ENCODE measurements at regions not wholly inside any gene's neighbourhood (a gene's known extent, or its start where the extent isn't known, plus 50 kb on each side); places are given as distances from the start of the nearest gene placed in this dataset.
"Not testable (repeated sequence)": the region's sequence is repeated elsewhere in the genome, so short reads cannot be mapped to it uniquely, and the experiment has no call there.

DNA sequence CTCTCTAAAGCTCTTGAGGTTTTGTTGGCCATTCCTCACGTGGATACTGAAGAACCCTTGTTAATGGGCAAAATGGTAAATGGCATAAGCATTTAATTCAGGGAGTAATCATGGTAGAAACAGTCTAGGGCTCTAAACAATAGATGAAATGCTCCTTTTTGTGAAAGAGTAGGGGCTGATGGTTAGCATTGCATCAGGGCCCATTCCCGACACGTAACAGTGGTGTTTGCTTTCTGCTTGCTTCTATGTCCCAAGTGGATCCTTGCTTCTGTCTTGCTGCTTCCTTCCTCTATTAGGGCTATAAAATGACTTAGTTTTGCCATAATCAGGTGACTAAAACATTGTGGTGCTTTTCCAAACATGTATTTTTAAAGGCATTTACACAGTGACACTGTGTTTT lies 230.9 kb upstream of the AFF2 start:
- DNase-seq = no peak

DNA sequence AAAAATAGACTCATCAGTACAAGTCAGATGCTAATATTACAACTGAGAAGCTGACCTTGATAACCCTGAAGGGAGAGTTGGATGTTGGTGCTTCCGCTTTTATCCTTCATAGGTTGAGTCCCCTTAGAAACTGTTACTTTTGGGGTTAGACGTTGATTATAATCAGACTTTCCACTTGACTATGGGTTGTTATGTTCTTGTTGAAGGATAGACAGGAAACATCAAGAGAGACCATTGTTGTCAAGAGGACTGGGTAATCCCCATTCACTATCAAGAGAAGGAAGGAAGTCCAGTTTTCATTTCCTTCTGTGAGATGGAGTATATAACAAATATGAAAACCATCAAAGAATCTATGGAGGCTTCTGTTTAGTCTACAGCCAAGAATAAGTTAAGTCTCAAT lies 229.9 kb upstream of the AFF2 start:
- no peak for DNase-seq

DNA sequence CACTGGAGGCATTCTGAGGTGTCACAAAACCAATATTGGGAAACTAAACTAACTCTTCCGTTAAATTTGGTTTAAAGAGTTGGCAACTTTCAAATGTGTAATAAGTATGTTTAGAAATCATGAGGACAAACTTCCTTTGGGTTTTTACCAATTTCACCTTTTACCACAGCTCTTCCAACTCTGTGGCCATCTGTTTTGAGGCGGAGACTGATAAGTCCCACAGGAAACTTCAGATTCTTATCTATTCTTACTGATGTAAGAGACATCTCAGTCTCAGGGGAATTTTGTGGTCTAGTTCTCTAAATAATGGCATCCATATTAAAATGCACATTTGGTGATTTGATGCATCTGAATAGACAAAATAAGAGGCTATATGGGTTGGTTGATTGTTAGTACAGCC lies 229.2 kb upstream of the AFF2 start:
- no peak for DNase-seq

GRCh38 chrX:148281920-148282319 lies 218.5 kb upstream of the AFF2 start:
- no peak for DNase-seq

GRCh38 chrX:148282504-148282903 lies 217.9 kb upstream of the AFF2 start:
- DNase-seq = no peak

GRCh38 chrX:148284056-148284455 lies 216.4 kb upstream of the AFF2 start:
- no peak for DNase-seq

- DNase-seq = no peak
These were observed 215.6 kb upstream of the AFF2 start for GRCh38 chrX:148284821-148285220.

DNA sequence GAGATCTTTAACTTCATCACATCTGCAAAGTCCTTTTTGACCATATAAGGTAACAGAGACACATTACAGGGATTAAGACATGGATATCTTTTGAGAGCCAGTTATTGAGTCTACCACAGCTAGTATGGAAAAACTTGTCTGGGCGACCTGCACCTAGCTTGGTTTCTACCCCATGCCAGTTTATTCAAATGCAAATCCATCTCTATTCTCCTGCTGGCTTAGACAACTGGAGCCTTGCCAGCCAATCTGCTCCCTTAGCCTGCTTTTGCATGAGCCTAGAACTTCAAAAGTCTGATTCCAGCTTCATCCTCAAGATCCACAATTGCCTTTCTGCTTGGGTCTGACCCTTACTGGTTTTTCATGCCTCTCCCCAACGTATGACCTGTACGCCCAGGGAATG lies 212.0 kb upstream of the AFF2 start:
- DNase-seq = no peak

DNA sequence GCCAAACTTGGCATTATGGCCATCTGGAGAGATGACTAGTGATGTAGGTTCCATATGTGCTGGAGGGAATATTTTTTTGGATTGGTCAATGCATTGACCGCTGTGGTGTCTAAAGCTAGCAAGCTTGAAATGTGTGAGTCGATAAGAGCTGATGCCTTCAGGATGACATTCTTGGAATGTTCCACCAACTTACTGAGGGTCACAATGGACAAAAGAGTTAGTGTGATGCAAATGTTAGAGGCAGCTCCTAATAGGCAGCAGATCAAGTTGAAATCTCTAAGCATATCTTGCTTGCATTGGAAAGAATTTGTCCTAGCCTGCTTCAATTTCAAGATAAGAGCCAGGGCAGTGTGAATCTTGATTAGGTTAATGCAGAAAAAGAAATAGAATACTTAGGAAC lies 210.4 kb upstream of the AFF2 start:
- DNase-seq = no peak

DNA sequence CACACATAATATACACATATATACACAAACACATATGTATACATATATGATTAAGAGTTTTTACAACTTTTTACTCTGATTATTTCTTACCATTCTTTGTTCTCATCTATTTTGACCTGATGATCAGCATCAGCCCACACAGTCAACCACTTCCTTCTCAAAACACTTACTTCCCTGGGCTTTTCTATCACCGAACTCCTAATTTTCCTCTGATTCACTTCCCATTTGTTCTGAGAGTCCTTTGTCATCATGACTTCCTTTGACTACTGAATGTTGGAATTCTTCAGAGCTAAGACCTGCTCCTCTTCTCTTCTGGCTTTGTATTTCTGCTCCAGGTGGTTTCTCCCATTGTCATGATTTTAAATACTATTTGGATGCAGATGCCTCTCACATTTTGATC lies 209.5 kb upstream of the AFF2 start:
- DNase-seq = no peak

GRCh38 chrX:148298737-148299136 lies 201.7 kb upstream of the AFF2 start:
- no peak for DNase-seq

- not testable (repeated sequence) for DNase-seq
These were observed 195.2 kb upstream of the AFF2 start for GRCh38 chrX:148305214-148305613.

- DNase-seq = no peak
These were observed 191.0 kb upstream of the AFF2 start for GRCh38 chrX:148309413-148309812.

DNA sequence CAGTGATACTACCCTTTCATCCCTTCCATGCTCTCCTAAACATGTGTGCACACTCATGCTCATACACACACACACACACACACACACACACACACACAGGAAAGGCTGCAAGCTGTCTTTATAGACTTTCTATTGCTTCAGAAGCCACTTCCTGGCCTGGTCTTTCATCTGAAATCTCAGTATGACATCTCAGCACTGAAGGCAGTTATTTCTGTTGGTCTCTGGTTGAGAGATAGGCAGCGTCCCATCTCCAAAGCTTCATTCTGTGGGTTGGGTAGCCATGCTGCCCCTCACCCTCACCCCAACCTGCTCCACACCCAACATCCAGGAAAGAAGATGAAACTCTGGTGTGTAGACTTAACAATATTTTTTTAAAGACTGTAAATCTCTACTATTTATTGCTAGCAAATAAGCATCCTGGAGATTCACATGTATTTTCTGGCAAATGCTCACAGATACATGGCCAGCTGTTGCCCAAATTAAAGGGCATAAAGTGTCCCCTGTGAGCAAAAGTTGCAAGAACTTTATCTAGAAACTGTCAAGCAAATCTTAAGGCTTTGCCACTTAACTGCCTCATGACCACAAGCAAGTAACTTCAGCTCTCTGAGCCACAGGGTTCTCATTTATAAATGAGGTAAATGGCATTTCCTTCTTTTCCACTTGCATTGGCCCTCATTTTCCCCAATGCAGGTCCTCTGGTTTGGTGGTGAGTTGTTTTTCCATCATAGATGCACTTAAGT lies 189.8 kb upstream of the AFF2 start:
- peak; percentile 69 for DNase-seq

DNA sequence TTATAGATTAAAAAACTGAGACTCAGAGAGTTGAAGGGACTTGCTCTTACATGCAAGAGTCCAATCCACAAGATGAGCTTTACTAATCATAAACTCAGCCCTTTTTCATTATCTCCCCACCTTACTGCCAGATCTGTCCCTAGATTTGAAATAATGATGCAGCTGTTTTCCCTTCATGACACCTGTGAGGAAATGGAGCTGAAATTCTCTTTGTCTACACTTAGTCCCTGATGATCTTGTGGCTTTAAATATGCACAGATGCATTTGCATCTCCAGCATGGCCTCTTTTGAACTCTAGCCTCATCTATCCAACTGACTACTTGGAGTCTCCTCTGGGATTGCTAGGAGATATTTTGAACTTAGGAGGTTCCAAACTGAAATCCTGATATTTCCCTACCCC lies 188.9 kb upstream of the AFF2 start:
- no peak for DNase-seq

DNA sequence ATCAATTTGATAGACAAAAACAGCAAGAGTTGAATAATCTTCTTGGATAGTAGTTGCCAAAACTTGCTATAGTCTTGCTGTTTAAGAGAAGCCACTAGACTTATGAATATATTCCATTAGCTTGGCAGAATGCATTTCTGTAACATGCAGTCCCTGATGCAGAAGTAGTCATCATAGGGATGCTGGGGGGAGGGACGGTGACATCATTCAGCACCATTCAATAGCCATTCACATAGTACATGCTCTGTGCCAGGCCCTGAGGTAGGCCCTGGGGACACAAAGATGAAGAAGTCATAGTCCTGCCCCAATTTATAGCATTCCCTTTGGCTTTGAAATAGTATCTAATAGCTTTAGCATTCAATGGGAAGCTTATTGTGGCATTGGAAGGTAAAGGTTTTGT lies 185.5 kb upstream of the AFF2 start:
- no peak for DNase-seq

GRCh38 chrX:148316446-148316845 lies 184.0 kb upstream of the AFF2 start:
- no peak for DNase-seq

DNA sequence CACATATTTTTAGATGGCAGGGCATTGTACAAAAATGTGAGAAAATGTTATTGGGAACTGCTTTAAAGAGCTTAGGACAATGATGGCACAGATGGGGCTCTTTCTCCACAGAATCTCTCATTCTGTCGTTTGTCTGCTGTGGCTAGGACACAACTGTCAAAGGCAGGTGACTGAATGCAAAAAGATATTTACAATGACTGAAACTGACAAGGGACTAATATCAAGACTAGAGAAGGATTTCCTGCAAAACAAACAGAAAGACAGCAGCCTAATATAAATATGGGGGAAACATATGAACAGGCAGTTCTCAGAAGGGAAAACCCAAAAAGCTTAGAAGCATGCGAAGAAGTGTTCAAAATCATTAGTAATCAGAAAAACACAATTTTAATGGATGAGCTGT lies 177.5 kb upstream of the AFF2 start:
- no peak for DNase-seq

- DNase-seq = no peak
These were observed 166.4 kb upstream of the AFF2 start for GRCh38 chrX:148333989-148334388.

- DNase-seq = no peak
These were observed 162.5 kb upstream of the AFF2 start for GRCh38 chrX:148337873-148338272.

DNA sequence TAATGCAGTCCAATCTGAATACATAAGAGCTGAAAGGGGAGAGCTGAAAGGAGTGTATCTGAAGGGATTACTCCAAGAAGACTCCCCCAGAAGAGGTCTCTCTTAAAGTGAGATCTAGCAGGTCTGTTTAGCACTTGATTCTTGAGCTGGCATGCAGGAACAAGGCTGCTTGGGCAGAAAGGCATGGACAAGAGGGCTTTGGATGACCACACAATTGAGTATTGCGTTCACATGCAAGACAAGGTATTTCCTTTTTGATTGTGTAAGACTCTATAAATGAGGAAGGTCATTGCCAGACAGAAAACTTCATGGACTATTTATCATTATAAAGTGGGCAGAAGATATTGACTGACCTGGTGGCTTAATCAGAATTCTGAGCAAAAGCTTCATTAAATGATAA lies 145.5 kb upstream of the AFF2 start:
- no peak for DNase-seq

GRCh38 chrX:148361641-148362040 lies 138.8 kb upstream of the AFF2 start:
- no peak for DNase-seq

- no peak for DNase-seq
These were observed 136.8 kb upstream of the AFF2 start for GRCh38 chrX:148363471-148364235.

- DNase-seq = no peak
These were observed 135.2 kb upstream of the AFF2 start for GRCh38 chrX:148365233-148365632.

DNA sequence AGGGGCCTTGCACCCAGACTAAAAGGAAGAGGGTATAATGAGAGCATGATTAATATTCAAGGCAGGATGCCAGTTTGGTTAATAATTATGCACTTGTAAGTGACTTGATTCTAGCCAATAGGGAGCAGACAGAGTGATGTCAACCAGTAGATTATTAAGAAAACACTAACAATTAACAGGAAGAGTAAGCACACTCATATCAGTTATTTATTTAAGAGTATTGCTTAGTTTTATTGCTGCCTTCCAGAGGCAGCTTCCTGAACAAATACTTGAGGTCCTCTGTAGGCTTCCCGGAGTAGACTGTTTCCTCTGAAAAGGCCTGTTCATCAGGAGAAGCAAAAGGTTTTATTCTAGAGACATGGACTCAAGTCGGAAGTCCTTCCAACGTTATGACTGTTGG lies 129.1 kb upstream of the AFF2 start:
- DNase-seq = no peak
